ENCODE measurements at regions not wholly inside any gene's neighbourhood (a gene's known extent, or its start where the extent isn't known, plus 50 kb on each side); places are given as distances from the start of the nearest gene placed in this dataset.
A peak's percentile ranks its signal among the peaks of the same experiment; 100 is the strongest.
"Not testable (repeated sequence)": the region's sequence is repeated elsewhere in the genome, so short reads cannot be mapped to it uniquely, and the experiment has no call there.

DNA sequence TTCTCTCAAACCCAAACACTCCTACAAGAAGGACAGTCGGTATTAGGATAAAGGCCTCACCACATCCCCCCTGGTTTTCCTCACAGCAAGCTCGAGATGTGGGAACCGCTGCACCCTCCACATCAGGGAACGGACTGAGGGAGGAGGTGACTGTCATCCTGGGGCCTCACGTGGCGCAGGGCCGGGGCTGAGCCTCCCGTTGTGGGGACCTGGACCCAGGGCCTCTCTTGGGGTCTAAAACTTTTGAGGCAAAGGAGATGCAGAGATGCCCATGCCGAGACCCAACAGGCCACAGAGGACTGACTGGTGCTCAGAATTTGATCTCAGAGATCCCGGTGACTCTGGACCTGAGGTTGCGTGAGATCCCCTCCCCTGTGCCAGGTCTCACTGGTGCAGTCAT lies 72.7 kb downstream of the MRPL36 start:
- no peaks in the 10 kb centered on the region for H3K9me3 Mint-ChIP-seq
- no peak for DNase-seq (ENCODE audit: low spot score)
- no peaks in the 10 kb centered on the region for H3K4me1 Mint-ChIP-seq (ENCODE audit: low read depth)
- no peak overlapping the region for H3K4me3 Mint-ChIP-seq
- intact Hi-C loops (cut with micrococcal nuclease) = no loop called here
- no peaks in the 10 kb centered on the region for H3K27me3 Mint-ChIP-seq (ENCODE audit: insufficient read depth)
- H3K27ac Mint-ChIP-seq = no peak overlapping the region
- no peaks in the 10 kb centered on the region for H3K36me3 Mint-ChIP-seq (ENCODE audit: low read depth)

DNA sequence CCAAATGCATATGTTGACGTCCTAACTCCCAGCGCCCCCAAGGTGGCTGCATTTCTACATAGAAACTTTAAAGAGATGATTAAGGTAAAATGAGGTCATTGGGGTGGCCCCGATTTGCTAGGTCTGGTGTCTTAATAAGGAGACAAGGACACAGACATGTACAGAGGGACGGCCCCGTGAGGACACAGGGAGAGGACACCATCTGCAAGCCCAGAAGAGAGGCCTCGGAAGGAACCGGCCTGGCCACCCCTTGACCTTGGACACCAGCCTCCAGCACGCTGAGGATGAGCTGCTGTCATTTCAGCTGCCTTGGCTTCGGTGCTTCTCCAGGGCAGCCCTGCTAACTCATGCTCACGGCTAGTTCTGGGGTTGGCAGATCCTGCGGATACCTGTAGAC lies 73.2 kb downstream of the MRPL36 start:
- Mint-ChIP-seq H3K27ac (no peak overlapping the region), H3K4me1 (ENCODE audit: low read depth) (no peaks in the 10 kb centered on the region), H3K36me3 (ENCODE audit: low read depth) (no peaks in the 10 kb centered on the region), H3K27me3 (ENCODE audit: insufficient read depth) (no peaks in the 10 kb centered on the region), H3K9me3 (no peaks in the 10 kb centered on the region), H3K4me3 (no peak overlapping the region)
- no peak for DNase-seq (ENCODE audit: low spot score)
- intact Hi-C loops (cut with micrococcal nuclease) = no loop called here

GRCh38 chr5:1725641-1726468 lies 73.8 kb downstream of the MRPL36 start:
- no peaks in the 10 kb centered on the region for H3K36me3 Mint-ChIP-seq (ENCODE audit: low read depth)
- no peak for DNase-seq (ENCODE audit: low spot score)
- no peaks in the 10 kb centered on the region for H3K27me3 Mint-ChIP-seq (ENCODE audit: insufficient read depth)
- no peaks in the 10 kb centered on the region for H3K4me1 Mint-ChIP-seq (ENCODE audit: low read depth)
- no peak overlapping the region for H3K4me3 Mint-ChIP-seq
- intact Hi-C loops (cut with micrococcal nuclease) = no loop called here
- peaks cover 3% of the 10 kb centered on the region for H3K9me3 Mint-ChIP-seq
- no peak overlapping the region for H3K27ac Mint-ChIP-seq

GRCh38 chr5:1724822-1725602 lies 74.6 kb downstream of the MRPL36 start:
- H3K9me3 Mint-ChIP-seq = peaks cover 11% of the 10 kb centered on the region
- H3K4me1 Mint-ChIP-seq (ENCODE audit: low read depth) = no peaks in the 10 kb centered on the region
- no peak for DNase-seq (ENCODE audit: low spot score)
- no peak overlapping the region for H3K27ac Mint-ChIP-seq
- peaks cover 2% of the 10 kb centered on the region for H3K27me3 Mint-ChIP-seq (ENCODE audit: insufficient read depth)
- H3K4me3 Mint-ChIP-seq = peak overlapping the region; percentile 37
- intact Hi-C loops (cut with micrococcal nuclease) = no loop called here
- H3K36me3 Mint-ChIP-seq (ENCODE audit: low read depth) = no peaks in the 10 kb centered on the region

DNA sequence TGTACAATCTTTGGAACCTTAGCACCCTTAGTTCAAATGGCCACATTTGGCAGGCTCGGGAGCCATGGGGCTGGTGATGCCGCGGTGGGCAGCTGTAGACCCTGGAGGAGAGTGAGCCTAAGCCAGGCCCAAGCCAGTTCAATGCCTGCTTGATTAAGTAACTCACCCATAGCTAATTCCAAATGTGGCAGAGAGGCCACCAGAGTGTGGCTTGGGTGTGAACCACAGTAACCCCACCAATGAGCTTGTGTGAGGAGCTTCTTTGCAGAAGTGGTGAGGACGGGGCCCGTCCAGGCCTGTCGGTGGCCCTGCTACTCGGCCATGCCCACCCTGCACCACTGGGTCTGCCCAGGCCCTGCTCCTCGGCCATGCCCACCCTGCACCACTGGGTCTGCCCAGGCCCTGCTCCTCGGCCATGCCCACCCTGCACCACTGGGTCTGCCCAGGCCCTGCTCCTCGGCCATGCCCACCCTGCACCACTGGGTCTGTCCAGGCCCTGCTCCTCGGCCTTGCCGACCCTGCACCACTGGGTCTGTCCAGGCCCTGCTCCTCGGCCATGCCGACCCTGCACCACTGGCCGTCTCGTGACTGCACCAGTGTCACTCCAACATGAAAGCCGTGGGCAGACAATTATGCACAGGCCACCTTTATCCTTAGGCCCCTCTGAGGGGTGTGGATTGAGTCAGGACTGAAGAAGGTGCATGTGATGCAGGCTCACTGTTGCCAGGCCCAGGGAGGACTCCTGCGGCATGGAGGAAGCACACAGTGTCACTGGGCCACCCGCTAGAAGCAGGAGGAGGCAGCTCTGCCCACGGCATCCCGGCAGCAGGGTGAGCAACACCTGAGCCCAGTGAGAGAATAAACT lies 75.4 kb downstream of the MRPL36 start:
- H3K27me3 Mint-ChIP-seq (ENCODE audit: insufficient read depth) = peaks cover 2% of the 10 kb centered on the region
- intact Hi-C loops (cut with micrococcal nuclease) = no loop called here
- peaks cover 19% of the 10 kb centered on the region for H3K9me3 Mint-ChIP-seq
- H3K27ac Mint-ChIP-seq = no peak overlapping the region
- H3K4me3 Mint-ChIP-seq = no peak overlapping the region
- H3K36me3 Mint-ChIP-seq (ENCODE audit: low read depth) = no peaks in the 10 kb centered on the region
- no peak for DNase-seq (ENCODE audit: low spot score)
- H3K4me1 Mint-ChIP-seq (ENCODE audit: low read depth) = no peaks in the 10 kb centered on the region

DNA sequence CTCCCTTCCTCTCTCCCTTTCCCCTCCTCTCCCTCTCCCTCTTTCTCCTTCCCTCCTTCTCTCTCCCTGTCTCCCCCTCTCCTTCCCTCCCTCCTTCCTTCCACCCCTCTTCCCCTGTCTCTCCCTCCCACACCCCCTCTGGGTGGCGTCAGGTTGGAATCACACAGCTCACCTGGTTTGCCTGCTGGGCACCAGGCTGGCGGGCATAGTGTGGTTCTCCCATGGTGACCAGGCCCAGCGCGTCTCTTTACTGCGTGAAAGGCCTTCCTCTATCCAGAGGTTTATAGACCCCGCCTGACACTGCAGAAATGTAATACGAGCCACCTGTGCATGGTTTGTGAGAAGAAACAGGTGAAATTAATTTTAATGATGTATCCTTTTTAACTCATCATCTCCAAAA lies 76.2 kb downstream of the MRPL36 start:
- no peak overlapping the region for H3K27ac Mint-ChIP-seq
- DNase-seq (ENCODE audit: low spot score) = no peak
- peaks cover 2% of the 10 kb centered on the region for H3K27me3 Mint-ChIP-seq (ENCODE audit: insufficient read depth)
- H3K9me3 Mint-ChIP-seq = peaks cover 26% of the 10 kb centered on the region
- no peak overlapping the region for H3K4me3 Mint-ChIP-seq
- no peaks in the 10 kb centered on the region for H3K36me3 Mint-ChIP-seq (ENCODE audit: low read depth)
- intact Hi-C loops (cut with micrococcal nuclease) = no loop called here
- H3K4me1 Mint-ChIP-seq (ENCODE audit: low read depth) = no peaks in the 10 kb centered on the region

DNA sequence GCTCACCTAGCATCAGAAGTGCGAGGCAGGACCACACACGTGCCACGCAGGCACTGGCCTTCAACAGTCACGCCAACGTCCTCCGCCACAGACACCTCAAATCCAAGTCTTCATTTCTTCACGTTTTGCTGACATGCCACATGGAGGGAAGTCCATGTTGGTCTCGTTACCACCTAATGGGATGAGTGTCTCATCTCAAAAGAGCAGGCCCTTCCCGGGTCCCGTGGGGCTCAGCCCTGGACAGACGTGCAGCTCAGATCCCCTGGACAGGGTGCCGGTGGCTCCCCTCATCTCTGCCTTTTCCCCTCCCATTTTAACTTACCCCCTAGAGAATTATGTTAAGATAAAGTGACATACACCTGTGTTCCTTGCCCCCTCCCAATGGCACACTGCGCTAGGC lies 76.8 kb downstream of the MRPL36 start:
- Mint-ChIP-seq H3K4me1 (ENCODE audit: low read depth) (no peaks in the 10 kb centered on the region), H3K9me3 (peaks cover 32% of the 10 kb centered on the region), H3K27ac (no peak overlapping the region), H3K27me3 (ENCODE audit: insufficient read depth) (peaks cover 2% of the 10 kb centered on the region), H3K4me3 (no peak overlapping the region), H3K36me3 (ENCODE audit: low read depth) (no peaks in the 10 kb centered on the region)
- intact Hi-C loops (cut with micrococcal nuclease) = no loop called here
- DNase-seq (ENCODE audit: low spot score) = no peak

DNA sequence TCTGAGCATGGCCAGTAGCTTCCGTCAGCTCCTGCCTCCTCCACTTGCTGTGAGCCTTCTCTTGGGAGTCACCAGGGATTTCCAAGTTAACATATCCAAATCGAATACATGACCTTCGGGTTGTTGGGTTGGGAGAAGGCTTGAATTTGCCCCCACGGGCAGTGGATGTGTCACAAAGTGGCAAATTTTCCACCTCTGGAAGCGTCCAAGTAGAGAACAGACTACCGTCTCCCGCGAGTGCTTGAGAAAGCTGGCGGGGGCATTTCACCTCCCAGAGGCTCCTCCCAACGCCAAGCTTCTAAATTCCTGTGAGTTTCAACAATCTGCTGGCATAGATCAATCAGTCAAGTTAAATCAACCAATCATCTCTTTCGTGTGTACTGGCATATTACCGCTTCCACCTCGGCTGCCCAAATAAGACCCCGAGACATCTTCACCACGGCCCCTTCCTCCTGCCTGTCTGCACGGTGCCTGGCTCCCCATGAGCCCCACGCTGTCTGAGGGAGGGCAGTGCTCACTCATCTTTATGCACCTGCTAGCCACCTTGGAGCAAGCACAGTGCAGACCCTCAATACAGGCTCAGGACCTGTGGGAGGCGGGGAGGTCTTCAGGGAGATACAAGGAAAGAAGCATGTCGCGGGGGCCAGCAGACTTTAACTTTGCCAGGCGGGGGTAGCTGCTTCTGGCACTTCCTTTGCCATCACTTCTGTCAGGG lies 79.1 kb downstream of the MRPL36 start:
- Mint-ChIP-seq H3K27me3 (ENCODE audit: insufficient read depth) (peaks cover 2% of the 10 kb centered on the region), H3K4me3 (no peak overlapping the region)

GRCh38 chr5:1719860-1720259 lies 79.8 kb downstream of the MRPL36 start:
- intact Hi-C loops (cut with micrococcal nuclease) = no loop called here
- H3K9me3 Mint-ChIP-seq = peaks cover 32% of the 10 kb centered on the region
- no peak for DNase-seq (ENCODE audit: low spot score)
- H3K27ac Mint-ChIP-seq = no peak overlapping the region
- H3K36me3 Mint-ChIP-seq (ENCODE audit: low read depth) = no peaks in the 10 kb centered on the region
- H3K4me3 Mint-ChIP-seq = no peak overlapping the region
- peaks cover 2% of the 10 kb centered on the region for H3K27me3 Mint-ChIP-seq (ENCODE audit: insufficient read depth)
- no peaks in the 10 kb centered on the region for H3K4me1 Mint-ChIP-seq (ENCODE audit: low read depth)

More for the DNA sequence above, 79.1 kb downstream of the MRPL36 start:
- Mint-ChIP-seq H3K27ac (no peak overlapping the region), H3K36me3 (ENCODE audit: low read depth) (no peaks in the 10 kb centered on the region), H3K9me3 (peaks cover 32% of the 10 kb centered on the region), H3K4me1 (ENCODE audit: low read depth) (no peaks in the 10 kb centered on the region)
- intact Hi-C loops (cut with micrococcal nuclease) = no loop called here
- DNase-seq (ENCODE audit: low spot score) = no peak

- H3K27me3 Mint-ChIP-seq (ENCODE audit: insufficient read depth) = peaks cover 2% of the 10 kb centered on the region
- peaks cover 32% of the 10 kb centered on the region for H3K9me3 Mint-ChIP-seq
- intact Hi-C loops (cut with micrococcal nuclease) = no loop called here
- H3K27ac Mint-ChIP-seq = no peak overlapping the region
- no peaks in the 10 kb centered on the region for H3K4me1 Mint-ChIP-seq (ENCODE audit: low read depth)
- no peak overlapping the region for H3K4me3 Mint-ChIP-seq
- no peak for DNase-seq (ENCODE audit: low spot score)
- H3K36me3 Mint-ChIP-seq (ENCODE audit: low read depth) = no peaks in the 10 kb centered on the region
Measured at GRCh38 chr5:1718669-1719068, 81.0 kb downstream of the MRPL36 start.

DNA sequence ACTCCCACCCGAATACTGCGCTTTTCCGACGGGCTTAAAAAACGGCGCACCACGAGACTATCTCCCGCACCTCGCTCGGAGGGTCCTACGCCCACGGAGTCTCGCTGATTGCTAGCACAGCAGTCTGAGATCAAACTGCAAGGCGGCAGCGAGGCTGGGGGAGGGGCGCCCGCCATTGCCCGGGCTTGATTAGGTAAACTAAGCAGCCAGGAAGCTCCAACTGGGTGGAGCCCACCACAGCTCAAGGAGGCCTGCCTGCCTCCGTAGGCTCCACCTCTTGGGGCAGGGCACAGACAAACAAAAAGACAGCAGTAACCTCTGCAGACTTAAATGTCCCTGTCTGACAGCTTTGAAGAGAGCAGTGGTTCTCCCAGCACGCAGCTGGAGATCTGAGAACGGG lies 89.5 kb downstream of the MRPL36 start:
- peak; percentile 20 for DNase-seq (ENCODE audit: low spot score)
- H3K36me3 Mint-ChIP-seq (ENCODE audit: low read depth); intact Hi-C loops (cut with micrococcal nuclease); H3K9me3 Mint-ChIP-seq; H3K27ac Mint-ChIP-seq; H3K4me1 Mint-ChIP-seq (ENCODE audit: low read depth): not testable (repeated sequence)
- H3K4me3 Mint-ChIP-seq = peak overlapping the region; percentile 61
- H3K27me3 Mint-ChIP-seq (ENCODE audit: insufficient read depth) = peaks cover 12% of the 10 kb centered on the region

- no peaks in the 10 kb centered on the region for H3K36me3 Mint-ChIP-seq (ENCODE audit: low read depth)
- intact Hi-C loops (cut with micrococcal nuclease) = no loop called here
- no peaks in the 10 kb centered on the region for H3K9me3 Mint-ChIP-seq
- peaks cover 8% of the 10 kb centered on the region for H3K4me1 Mint-ChIP-seq (ENCODE audit: low read depth)
- H3K27ac Mint-ChIP-seq = no peak overlapping the region
- peaks cover 13% of the 10 kb centered on the region for H3K27me3 Mint-ChIP-seq (ENCODE audit: insufficient read depth)
- H3K4me3 Mint-ChIP-seq = peak overlapping the region; percentile 61
- DNase-seq (ENCODE audit: low spot score) = no peak
Measured at GRCh38 chr5:1709171-1709803, 90.3 kb downstream of the MRPL36 start.
